HEK293 (cell line): ENCODE measurements at regions not wholly inside any gene's neighbourhood (a gene's known extent, or its start where the extent isn't known, plus 50 kb on each side); places are given as distances from the start of the nearest gene placed in this dataset.

Experiments used
- CTCF ChIA-PET: fragments of 350-600 bp; formaldehyde crosslinking; extraction: SDS; loops from one replicate; lab custom pipeline; 2021; ENCODE audit warnings: antibody characterized with exemption; lab: Yijun Ruan, JAX
- POLR2A ChIA-PET: fragments of 300-600 bp; formaldehyde crosslinking; extraction: SDS; loops from one replicate; lab custom pipeline; 2020; ENCODE audit warnings: antibody characterized with exemption, inconsistent platforms; lab: Yijun Ruan, JAX
- H3K27ac ChIP-seq: fragments of 200-500 bp; sonication (Bioruptor generic); 2 replicates; pipeline ENCODE4 v1.5.1; 2014; ENCODE audit warnings: low read depth, low read length, control low read depth, inconsistent platforms; ENCODE audit errors: extremely low read depth
- H3K36me3 ChIP-seq, 2 experiments: fragments of 200-500 bp in 1 of 2; sonication (Bioruptor generic) in 1 of 2; 1 replicate in 1 of 2; 2 replicates in 1 of 2; pipeline ENCODE4 v1.5.1; 2014 to 2017; ENCODE audit warnings: inconsistent platforms in 2 of 2, low read length in 2 of 2; ENCODE audit not compliant: control insufficient read depth in 2 of 2, insufficient read depth in 1 of 2
- H3K4me1 ChIP-seq: fragments of 200-500 bp; sonication (Bioruptor generic); 2 replicates; pipeline ENCODE4 v1.5.1; 2014; ENCODE audit warnings: mild to moderate bottlenecking, low read length, inconsistent platforms; ENCODE audit not compliant: control insufficient read depth, insufficient read depth
- H3K4me3 ChIP-seq: 2 replicates; pipeline ENCODE4 v1.5.1; 2011; ENCODE audit warnings: low read depth, mild to moderate bottlenecking, control low read depth, low read length, moderate library complexity
- H3K9me3 ChIP-seq: fragments of 200-500 bp; sonication (Bioruptor generic); 2 replicates; pipeline ENCODE4 v1.5.1; 2014; ENCODE audit warnings: low read depth, low read length, inconsistent platforms; ENCODE audit not compliant: control insufficient read depth, insufficient read depth
- ATF2 ChIP-seq: fragments of 450-650 bp; formaldehyde crosslinking; IDR thresholded peaks from 2 replicates; pipeline ENCODE4 v1.5.1; 2016; ENCODE audit warnings: missing biosample characterization, missing genetic modification characterization, low read depth
- GFI1B ChIP-seq: fragments of 450-650 bp; formaldehyde crosslinking; IDR thresholded peaks from 2 replicates; pipeline ENCODE4 v1.5.1; 2016; ENCODE audit warnings: missing biosample characterization, missing genetic modification characterization
- KLF1 ChIP-seq: fragments of 450-650 bp; formaldehyde crosslinking; IDR thresholded peaks from 2 replicates; pipeline ENCODE4 v1.5.1; 2016; ENCODE audit warnings: missing biosample characterization, missing genetic modification characterization
- PRDM1 ChIP-seq: fragments of 450-650 bp; formaldehyde crosslinking; IDR thresholded peaks from 2 replicates; pipeline ENCODE4; 2016; ENCODE audit warnings: missing biosample characterization, missing genetic modification characterization
- PRDM4 ChIP-seq: fragments of 450-650 bp; formaldehyde crosslinking; IDR thresholded peaks from 2 replicates; pipeline ENCODE4 v1.5.1; 2017; ENCODE audit warnings: missing biosample characterization, missing genetic modification characterization
- YY2 ChIP-seq: fragments of 450-650 bp; formaldehyde crosslinking; IDR thresholded peaks from 2 replicates; pipeline ENCODE4 v1.5.1; 2016; ENCODE audit warnings: missing biosample characterization, missing genetic modification characterization
- ZBTB7A ChIP-seq: fragments of 450-650 bp; formaldehyde crosslinking; IDR thresholded peaks from 2 replicates; pipeline ENCODE4 v1.5.1; 2016; ENCODE audit warnings: low read depth, missing biosample characterization, missing genetic modification characterization
- ZNF121 ChIP-seq: fragments of 450-650 bp; formaldehyde crosslinking; IDR thresholded peaks from 2 replicates; pipeline ENCODE4 v1.5.1; 2016; ENCODE audit warnings: missing biosample characterization, missing genetic modification characterization
- ZNF19 ChIP-seq: fragments of 450-650 bp; formaldehyde crosslinking; IDR thresholded peaks from 2 replicates; pipeline ENCODE4; 2016; ENCODE audit warnings: missing biosample characterization, missing genetic modification characterization, low read depth
- ZNF280D ChIP-seq: fragments of 450-650 bp; formaldehyde crosslinking; IDR thresholded peaks from 2 replicates; pipeline ENCODE4 v1.5.1; 2016; ENCODE audit warnings: missing biosample characterization, missing genetic modification characterization
- ZNF366 ChIP-seq: fragments of 450-650 bp; formaldehyde crosslinking; conservative IDR thresholded peaks from 2 replicates; pipeline ENCODE4 v1.5.1; 2016; ENCODE audit warnings: missing biosample characterization, missing genetic modification characterization
- ZNF623 ChIP-seq: fragments of 450-650 bp; formaldehyde crosslinking; IDR thresholded peaks from 2 replicates; pipeline ENCODE4 v1.5.1; 2016; ENCODE audit warnings: missing biosample characterization, missing genetic modification characterization
- ZNF645 ChIP-seq: fragments of 450-650 bp; formaldehyde crosslinking; IDR thresholded peaks from 2 replicates; pipeline ENCODE4; 2016; ENCODE audit warnings: missing biosample characterization, missing genetic modification characterization
- ZNF670 ChIP-seq: fragments of 450-650 bp; formaldehyde crosslinking; IDR thresholded peaks from 2 replicates; pipeline ENCODE4 v1.5.1; 2016; ENCODE audit warnings: missing biosample characterization, missing genetic modification characterization, low read depth
- ZNF692 ChIP-seq: fragments of 450-650 bp; formaldehyde crosslinking; IDR thresholded peaks from 2 replicates; pipeline ENCODE4 v1.5.1; 2016; ENCODE audit warnings: missing biosample characterization, missing genetic modification characterization
- ZNF747 ChIP-seq: fragments of 450-650 bp; formaldehyde crosslinking; IDR thresholded peaks from 2 replicates; pipeline ENCODE4 v1.5.1; 2016; ENCODE audit warnings: missing biosample characterization, missing genetic modification characterization

GRCh38 chr3:73781541-73781940 lies 156.8 kb upstream of the PDZRN3 start:
- Histone ChIP-seq H3K36me3 (no peaks in the 10 kb centered on the region), H3K27ac (no peak overlapping the region), H3K9me3 (no peaks in the 10 kb centered on the region), H3K4me3 (no peak overlapping the region), H3K4me1 (no peaks in the 10 kb centered on the region)
- CTCF ChIA-PET, result no interaction called here
- POLR2A ChIA-PET, result no interaction called here
- no peak for TF ChIP-seq ZNF670
- TF ChIP-seq YY2 (tag by site-specific recombination), result no peak
- no peak for TF ChIP-seq ZNF623
- TF ChIP-seq KLF1 (tag by site-specific recombination), result no peak
- TF ChIP-seq ZNF645, result no peak
- no peak for TF ChIP-seq GFI1B (tag by site-specific recombination)

GRCh38 chr3:73774645-73775044 lies 149.9 kb upstream of the PDZRN3 start:
- no peak for TF ChIP-seq PRDM4 (tag by site-specific recombination)
- no peak for TF ChIP-seq ZNF121 (tag by site-specific recombination)
- TF ChIP-seq ZNF366 (tag by site-specific recombination), result no peak
- no peak for TF ChIP-seq ZNF692
- no peak for TF ChIP-seq ZNF19 (tag by site-specific recombination)
- no peak for TF ChIP-seq ZNF747 (tag by site-specific recombination)
- no peak for TF ChIP-seq ATF2 (tag by site-specific recombination)
- TF ChIP-seq ZNF280D (tag by site-specific recombination), result no peak
- no peak for TF ChIP-seq PRDM1 (tag by site-specific recombination)
- no peak for TF ChIP-seq ZBTB7A
- Histone ChIP-seq H3K9me3 (no peaks in the 10 kb centered on the region), H3K27ac (no peak overlapping the region), H3K36me3 (no peaks in the 10 kb centered on the region), H3K4me1 (no peaks in the 10 kb centered on the region), H3K4me3 (no peak overlapping the region)
- ChIA-PET POLR2A (no interaction called here), CTCF (interaction anchor here (0.7 to 1.4 kb wide), 2 partner anchors 74 to 267 kb away, joined by 3 read pairs; no protein-coding TSS in a partner anchor)
